Ectodermal cell (in vitro differentiated cells): ENCODE measurements at regions not wholly inside any gene's neighbourhood (a gene's known extent, or its start where the extent isn't known, plus 50 kb on each side); places are given as distances from the start of the nearest gene placed in this dataset.

Source experiments
- H3K27ac ChIP-seq: 2 replicates; pipeline ENCODE4 v1.7.0; 2013; ENCODE audit warnings: mild to moderate bottlenecking, low read depth, low read length; ENCODE audit not compliant: insufficient read depth, poor library complexity, severe bottlenecking
- H3K27me3 ChIP-seq: 2 replicates; pipeline ENCODE4 v1.7.0; 2013; ENCODE audit warnings: mild to moderate bottlenecking, low read length; ENCODE audit not compliant: insufficient read depth, control insufficient read depth, poor library complexity, severe bottlenecking
- H3K36me3 ChIP-seq: one replicate; pipeline ENCODE4 v1.7.0; 2013; ENCODE audit warnings: low read length; ENCODE audit not compliant: control insufficient read depth, insufficient read depth
- H3K4me1 ChIP-seq: one replicate; pipeline ENCODE4 v1.7.0; 2013; ENCODE audit warnings: low read length; ENCODE audit not compliant: control insufficient read depth, insufficient read depth
- H3K4me3 ChIP-seq: 2 replicates; pipeline ENCODE4 v1.7.0; 2013; ENCODE audit warnings: low read depth, low read length, control low read depth; ENCODE audit not compliant: insufficient read depth
- H3K9me3 ChIP-seq: 2 replicates; pipeline ENCODE4 v1.7.0; 2013; ENCODE audit warnings: mild to moderate bottlenecking, low read length, moderate library complexity; ENCODE audit not compliant: control insufficient read depth
- WGBS, 2 experiments: methylation state at CpG; one replicate each; pipeline ENCODE4 v1.1.7; 2013; ENCODE audit warnings: missing lambda C conversion rate in 2 of 2; 5-methylcytosine and 5-hydroxymethylcytosine counted together

GRCh38 chr3:171940151-171940649 is 97.1 kb downstream of the TMEM212 start:
- 76 to 86% methylated on average over 3 to 4 of the region's 4 CpGs for WGBS, 2 experiments
- H3K4me3 ChIP-seq, result no peak overlapping the region
- no peaks in the 10 kb centered on the region for H3K27me3 ChIP-seq
- H3K27ac ChIP-seq, result no peak overlapping the region
- no peaks in the 10 kb centered on the region for H3K36me3 ChIP-seq
- H3K9me3 ChIP-seq, result no peaks in the 10 kb centered on the region
- no peaks in the 10 kb centered on the region for H3K4me1 ChIP-seq

DNA sequence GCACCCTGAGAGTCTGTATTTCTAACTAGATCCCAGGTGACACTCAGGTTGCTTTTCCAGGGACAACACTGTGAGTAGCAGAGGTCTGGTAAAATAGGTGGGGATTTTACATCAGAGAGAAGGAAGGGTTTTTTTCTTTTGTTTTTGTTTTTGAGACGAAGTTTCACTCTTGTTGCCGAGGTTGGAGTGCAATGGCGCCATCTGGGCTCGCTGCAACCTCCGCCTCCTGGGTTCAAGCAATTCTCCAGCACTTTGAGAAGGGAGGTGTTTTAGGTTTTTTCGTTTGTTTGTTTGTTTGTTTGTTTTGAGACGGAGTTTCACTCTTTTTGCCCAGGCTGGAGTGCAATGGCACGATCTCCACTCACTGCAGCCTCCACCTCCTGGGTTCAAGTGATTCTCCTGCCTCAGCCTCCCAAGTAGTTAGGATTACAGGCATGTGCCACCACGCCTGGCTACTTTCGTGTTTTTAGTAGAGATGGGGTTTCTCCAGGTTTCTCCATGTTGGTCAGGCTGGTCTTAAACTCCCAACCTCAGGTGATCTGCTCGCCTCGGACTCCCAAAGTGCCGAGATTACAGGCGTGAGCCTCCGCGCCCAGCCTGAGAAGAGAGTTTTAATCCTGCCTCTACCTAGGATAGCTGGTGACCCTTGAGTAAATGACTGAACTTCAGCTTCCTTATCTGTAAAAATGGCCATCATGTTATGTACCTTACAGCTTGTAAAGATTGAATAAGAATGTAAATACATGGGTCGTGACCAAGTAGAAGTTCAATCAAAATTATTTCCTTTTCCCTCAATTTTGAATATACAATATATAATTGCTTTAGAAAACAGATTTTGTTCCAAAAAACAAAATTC is 95.9 kb upstream of the FNDC3B start:
- Histone ChIP-seq H3K4me3 (no peak overlapping the region), H3K4me1 (no peaks in the 10 kb centered on the region), H3K9me3 (no peaks in the 10 kb centered on the region), H3K27me3 (no peaks in the 10 kb centered on the region), H3K36me3 (no peaks in the 10 kb centered on the region), H3K27ac (no peak overlapping the region)
- WGBS, 2 experiments, result 90 to 91% methylated on average over 16 of the region's 17 CpGs

GRCh38 chr3:171944118-171945016 is 95.0 kb upstream of the FNDC3B start:
- Histone ChIP-seq H3K9me3 (no peaks in the 10 kb centered on the region), H3K27ac (no peak overlapping the region), H3K4me1 (no peaks in the 10 kb centered on the region), H3K27me3 (no peaks in the 10 kb centered on the region), H3K4me3 (no peak overlapping the region), H3K36me3 (no peaks in the 10 kb centered on the region)
- WGBS, 2 experiments, result 49 to 58% methylated on average over 4 to 5 of the region's 6 CpGs

GRCh38 chr3:171948674-171949073 is 90.7 kb upstream of the FNDC3B start:
- H3K9me3 ChIP-seq, result no peaks in the 10 kb centered on the region
- H3K27me3 ChIP-seq, result no peaks in the 10 kb centered on the region
- peaks cover 11% of the 10 kb centered on the region for H3K4me1 ChIP-seq
- no peak overlapping the region for H3K4me3 ChIP-seq
- H3K27ac ChIP-seq, result no peak overlapping the region
- WGBS, 2 experiments, result 90 to 91% methylated on average over 2 to 3 of the region's 3 CpGs
- H3K36me3 ChIP-seq, result no peaks in the 10 kb centered on the region

GRCh38 chr3:171949554-171949953 is 89.8 kb upstream of the FNDC3B start:
- Histone ChIP-seq H3K4me1 (peaks cover 16% of the 10 kb centered on the region), H3K36me3 (no peaks in the 10 kb centered on the region), H3K27ac (no peak overlapping the region), H3K4me3 (no peak overlapping the region), H3K27me3 (no peaks in the 10 kb centered on the region), H3K9me3 (no peaks in the 10 kb centered on the region)
- 67 to 71% methylated on average over 1 of the region's 1 CpG for WGBS, 2 experiments

- 27 to 45% methylated on average over 1 of the region's 1 CpG for WGBS, 2 experiments
- H3K4me1 ChIP-seq, result peaks cover 19% of the 10 kb centered on the region
- H3K9me3 ChIP-seq, result no peaks in the 10 kb centered on the region
- no peaks in the 10 kb centered on the region for H3K27me3 ChIP-seq
- no peak overlapping the region for H3K4me3 ChIP-seq
- no peak overlapping the region for H3K27ac ChIP-seq
- no peaks in the 10 kb centered on the region for H3K36me3 ChIP-seq
Measured at GRCh38 chr3:171950373-171950772, 89.0 kb upstream of the FNDC3B start.

DNA sequence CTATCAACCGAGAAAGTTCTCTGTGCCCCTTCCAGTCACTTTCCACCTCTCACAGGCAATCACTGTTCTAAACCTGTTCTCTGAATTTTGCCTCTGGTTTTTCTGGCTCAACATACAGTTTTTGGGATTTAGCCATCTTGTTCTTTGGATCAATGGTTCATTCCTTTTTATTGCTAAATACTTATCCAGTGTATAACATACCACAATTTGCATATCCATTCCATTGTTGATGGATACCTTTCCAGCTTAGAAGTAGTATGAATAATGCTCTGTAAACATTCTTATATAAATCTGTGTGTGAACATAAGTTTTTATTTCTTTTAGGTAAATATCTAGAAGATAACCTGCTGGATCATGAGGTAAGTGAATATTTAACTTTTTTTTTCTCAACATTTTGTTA is 87.8 kb upstream of the FNDC3B start:
- H3K9me3 ChIP-seq, result no peaks in the 10 kb centered on the region
- H3K36me3 ChIP-seq, result no peaks in the 10 kb centered on the region
- H3K27me3 ChIP-seq, result no peaks in the 10 kb centered on the region
- no peak overlapping the region for H3K27ac ChIP-seq
- peaks cover 19% of the 10 kb centered on the region for H3K4me1 ChIP-seq
- no peak overlapping the region for H3K4me3 ChIP-seq
- 90 to 91% methylated on average over 1 of the region's 1 CpG for WGBS, 2 experiments

DNA sequence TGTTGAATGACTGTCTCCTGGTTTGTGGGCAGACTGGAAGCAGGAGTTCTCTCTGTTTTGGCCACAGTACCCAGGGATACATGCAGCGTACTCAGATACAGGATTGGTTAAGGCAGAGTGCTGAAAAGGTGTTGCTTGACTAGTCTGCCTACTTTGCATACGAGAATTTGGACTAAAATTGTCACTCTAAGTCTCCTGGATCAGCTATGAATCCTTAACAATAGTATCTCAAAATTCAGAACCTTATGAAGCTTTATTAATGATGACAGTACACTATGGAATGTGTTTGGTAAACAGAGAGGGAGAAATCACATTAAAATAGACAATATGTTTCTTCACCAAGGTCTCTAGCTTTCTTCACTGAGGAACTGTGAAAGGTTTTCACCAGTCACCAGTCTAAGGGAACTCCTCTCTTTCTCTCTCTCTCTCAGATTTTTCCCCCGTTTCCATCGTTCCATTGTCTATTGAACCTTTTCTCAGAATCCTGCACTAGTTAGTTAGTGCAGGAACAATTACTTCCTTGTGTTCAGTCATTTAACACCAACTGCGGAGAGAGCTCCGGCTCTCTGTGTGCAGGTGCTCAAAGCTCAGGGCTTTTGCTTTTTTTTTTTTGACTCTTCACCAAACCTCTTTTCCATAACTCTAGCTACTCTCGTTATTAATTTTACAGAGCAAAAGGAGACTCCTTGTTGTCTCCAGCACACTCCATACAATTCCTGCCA is 85.9 kb upstream of the FNDC3B start:
- 82 to 86% methylated on average over 7 of the region's 7 CpGs for WGBS, 2 experiments
- H3K4me1 ChIP-seq, result peaks cover 19% of the 10 kb centered on the region
- peak overlapping the region; percentile 40 for H3K27ac ChIP-seq
- H3K27me3 ChIP-seq, result no peaks in the 10 kb centered on the region
- no peaks in the 10 kb centered on the region for H3K9me3 ChIP-seq
- H3K4me3 ChIP-seq, result no peak overlapping the region
- no peaks in the 10 kb centered on the region for H3K36me3 ChIP-seq

- H3K36me3 ChIP-seq, result no peaks in the 10 kb centered on the region
- no peak overlapping the region for H3K27ac ChIP-seq
- no peaks in the 10 kb centered on the region for H3K27me3 ChIP-seq
- H3K4me3 ChIP-seq, result no peak overlapping the region
- no peaks in the 10 kb centered on the region for H3K9me3 ChIP-seq
- WGBS, 2 experiments, result 75 to 79% methylated on average over 6 of the region's 6 CpGs
- peaks cover 24% of the 10 kb centered on the region for H3K4me1 ChIP-seq
Measured at GRCh38 chr3:171954690-171955383, 84.5 kb upstream of the FNDC3B start.
